Natural killer cell (primary cell): ENCODE measurements at regions not wholly inside any gene's neighbourhood (a gene's known extent, or its start where the extent isn't known, plus 50 kb on each side); places are given as distances from the start of the nearest gene placed in this dataset.

Experiments
- ATAC-seq, 3 donors: fragments of 150-1000 bp in 2 of 3; fragments of 200-7000 bp in 1 of 3; cut with Tn5 transposase; 1 replicate in 1 of 3; 2 replicates in 2 of 3; pipeline ENCODE4 v1.10.0; 2021; ENCODE audit warnings: mild to moderate bottlenecking in 2 of 3, moderate library complexity in 2 of 3
- DNase-seq, 2 donors: peaks; one replicate each; pipeline versions ENCODE4 v3.0.0 to v3.0.0-alpha.2; 2013 to 2021; ENCODE audit warnings: mixed read lengths in 1 of 2
- H3K27ac ChIP-seq: one replicate; pipeline ENCODE4 v1.5.1; 2013; ENCODE audit warnings: mild to moderate bottlenecking, low read length
- H3K27me3 ChIP-seq: one replicate; pipeline ENCODE4 v1.6.1; 2013; ENCODE audit warnings: low read length; ENCODE audit not compliant: control insufficient read depth, insufficient read depth
- H3K36me3 ChIP-seq: one replicate; pipeline ENCODE4 v1.6.1; 2013; ENCODE audit warnings: low read length; ENCODE audit not compliant: control insufficient read depth, insufficient read depth
- H3K4me1 ChIP-seq: one replicate; pipeline ENCODE4 v1.6.1; 2013; ENCODE audit warnings: low read length; ENCODE audit not compliant: control insufficient read depth, insufficient read depth
- H3K4me3 ChIP-seq: one replicate; pipeline ENCODE4 v1.5.1; 2013; ENCODE audit warnings: low read length
- H3K9me3 ChIP-seq: one replicate; pipeline ENCODE4 v1.6.1; 2013; ENCODE audit warnings: low read length; ENCODE audit not compliant: control insufficient read depth, insufficient read depth
- H3K27ac Mint-ChIP-seq, 2 donors: one replicate each; pipeline ENCODE4 v1.8.0; 2022; ENCODE audit warnings: mild to moderate bottlenecking in 2 of 2, mixed read lengths in 2 of 2, moderate library complexity in 1 of 2
- H3K27me3 Mint-ChIP-seq, 2 donors: one replicate each; pipeline ENCODE4 v1.8.0; 2022; ENCODE audit warnings: low read depth in 2 of 2, mixed read lengths in 2 of 2
- H3K36me3 Mint-ChIP-seq: one replicate; pipeline ENCODE4 v1.8.0; 2022; ENCODE audit warnings: mixed read lengths
- H3K4me1 Mint-ChIP-seq, 2 donors: one replicate each; pipeline ENCODE4 v1.8.0; 2022; ENCODE audit warnings: mixed read lengths in 2 of 2
- H3K4me3 Mint-ChIP-seq: one replicate; pipeline ENCODE4 v1.8.0; 2022; ENCODE audit warnings: mild to moderate bottlenecking, moderate library complexity, mixed read lengths
- H3K9me3 Mint-ChIP-seq, 2 donors: one replicate each; pipeline ENCODE4 v1.8.0; 2022; ENCODE audit warnings: mixed read lengths in 2 of 2
- WGBS: methylation state at CpG from one replicate; pipeline ENCODE4 v1.1.7; 2013; ENCODE audit warnings: missing lambda C conversion rate; ENCODE audit not compliant: insufficient coverage; 5-methylcytosine and 5-hydroxymethylcytosine counted together
- intact Hi-C: fragments of 100-400 bp; cut with micrococcal nuclease; formaldehyde crosslinking; loops from one replicate; pipeline ENCODE4 v1.14.2; 2022
- TF ChIP-seq, protein P1 (sequence below): fragments of 200-600 bp; IDR thresholded peaks from one replicate; pipeline ENCODE4 v1.8.0; 2022; ENCODE audit warnings: antibody characterized with exemption

DNA sequence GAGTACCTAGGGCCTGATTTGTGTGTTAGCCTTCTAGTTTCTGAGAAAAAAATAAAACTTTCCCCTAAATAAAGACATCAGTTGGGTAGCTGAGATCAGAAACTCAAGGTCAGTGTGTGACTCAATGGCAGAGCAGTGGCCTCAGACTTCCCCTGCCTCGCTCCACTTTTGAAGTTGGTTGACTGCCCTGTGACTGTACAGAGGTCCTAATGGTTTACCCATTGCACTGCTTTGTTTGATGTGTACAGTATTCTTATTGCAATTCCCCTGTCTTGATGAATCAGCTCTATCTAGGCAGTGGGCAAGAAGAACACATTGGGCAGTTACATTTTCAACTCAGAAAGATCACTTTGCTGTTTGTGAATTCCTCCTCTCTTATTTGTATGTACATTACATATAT lies 315.7 kb downstream of the KCNS3 start:
- DNase-seq, result no peak
- intact Hi-C loops, result no loop called here
- no peaks in the 10 kb centered on the region for H3K27me3 Mint-ChIP-seq
- no peaks in the 10 kb centered on the region for H3K36me3 Mint-ChIP-seq
- H3K27ac ChIP-seq, result no peak overlapping the region
- TF ChIP-seq, protein P1, sequence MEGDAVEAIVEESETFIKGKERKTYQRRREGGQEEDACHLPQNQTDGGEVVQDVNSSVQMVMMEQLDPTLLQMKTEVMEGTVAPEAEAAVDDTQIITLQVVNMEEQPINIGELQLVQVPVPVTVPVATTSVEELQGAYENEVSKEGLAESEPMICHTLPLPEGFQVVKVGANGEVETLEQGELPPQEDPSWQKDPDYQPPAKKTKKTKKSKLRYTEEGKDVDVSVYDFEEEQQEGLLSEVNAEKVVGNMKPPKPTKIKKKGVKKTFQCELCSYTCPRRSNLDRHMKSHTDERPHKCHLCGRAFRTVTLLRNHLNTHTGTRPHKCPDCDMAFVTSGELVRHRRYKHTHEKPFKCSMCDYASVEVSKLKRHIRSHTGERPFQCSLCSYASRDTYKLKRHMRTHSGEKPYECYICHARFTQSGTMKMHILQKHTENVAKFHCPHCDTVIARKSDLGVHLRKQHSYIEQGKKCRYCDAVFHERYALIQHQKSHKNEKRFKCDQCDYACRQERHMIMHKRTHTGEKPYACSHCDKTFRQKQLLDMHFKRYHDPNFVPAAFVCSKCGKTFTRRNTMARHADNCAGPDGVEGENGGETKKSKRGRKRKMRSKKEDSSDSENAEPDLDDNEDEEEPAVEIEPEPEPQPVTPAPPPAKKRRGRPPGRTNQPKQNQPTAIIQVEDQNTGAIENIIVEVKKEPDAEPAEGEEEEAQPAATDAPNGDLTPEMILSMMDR, result no peak
- H3K36me3 ChIP-seq, result no peaks in the 10 kb centered on the region
- no peaks in the 10 kb centered on the region for H3K4me1 Mint-ChIP-seq
- no peaks in the 10 kb centered on the region for H3K9me3 ChIP-seq
- no peaks in the 10 kb centered on the region for H3K4me1 ChIP-seq
- H3K4me3 ChIP-seq, result no peak overlapping the region
- ATAC-seq, result no peak
- H3K9me3 Mint-ChIP-seq, result peaks cover 0 to 1% of the 10 kb centered on the region in 2 donors
- no peak overlapping the region for H3K4me3 Mint-ChIP-seq
- WGBS, result 84% methylated on average over 1 of the region's 1 CpG
- no peaks in the 10 kb centered on the region for H3K27me3 ChIP-seq
- no peak overlapping the region for H3K27ac Mint-ChIP-seq

DNA sequence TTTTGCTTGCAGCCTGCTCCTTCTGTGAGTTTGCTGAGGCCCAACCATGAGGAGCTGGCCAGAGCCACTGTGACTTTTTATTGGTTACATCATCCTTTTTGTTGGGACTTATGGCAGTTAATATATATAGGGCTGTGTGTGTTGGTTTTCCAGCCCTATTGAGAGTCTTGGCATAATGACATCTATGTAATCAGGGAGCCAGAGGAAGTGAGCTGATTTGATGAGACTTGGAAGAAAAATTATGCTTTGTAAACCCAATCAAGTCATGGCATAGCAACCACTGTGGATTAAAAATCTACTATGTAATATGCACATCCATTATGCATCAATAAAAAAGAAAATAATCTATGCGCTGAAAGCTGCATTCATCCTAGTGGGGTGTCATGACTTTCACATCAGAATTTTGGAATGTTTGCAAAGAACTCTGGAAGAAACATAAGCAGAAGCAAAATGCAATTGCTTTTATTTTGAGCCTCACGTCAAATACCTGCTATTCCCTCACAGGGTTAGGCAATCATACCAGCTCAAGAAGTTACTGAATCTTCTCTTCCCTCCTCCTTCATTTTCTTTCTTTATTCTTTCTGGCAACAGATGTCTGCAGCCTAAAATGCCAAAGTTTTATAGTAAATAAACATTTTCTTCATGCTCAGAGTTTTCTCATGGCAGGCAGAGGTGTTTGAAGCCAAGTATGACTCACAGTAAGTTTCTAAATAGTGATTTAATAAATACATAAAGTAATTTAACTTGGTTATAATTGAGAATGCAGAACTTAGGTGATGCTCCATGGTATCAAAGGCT lies 308.5 kb downstream of the KCNS3 start:
- Histone ChIP-seq H3K4me3 (no peak overlapping the region), H3K36me3 (no peaks in the 10 kb centered on the region), H3K27me3 (no peaks in the 10 kb centered on the region), H3K27ac (no peak overlapping the region), H3K4me1 (no peaks in the 10 kb centered on the region), H3K9me3 (no peaks in the 10 kb centered on the region)
- no peak overlapping the region for H3K4me3 Mint-ChIP-seq
- 92% methylated on average over 2 of the region's 2 CpGs for WGBS
- TF ChIP-seq, protein P1, result no peak
- no peaks in the 10 kb centered on the region for H3K36me3 Mint-ChIP-seq
- intact Hi-C loops, result no loop called here
- H3K9me3 Mint-ChIP-seq, result peaks cover 0 to 3% of the 10 kb centered on the region in 2 donors
- DNase-seq (no peak), ATAC-seq (no peak)
- H3K27me3 Mint-ChIP-seq, result no peaks in the 10 kb centered on the region
- H3K4me1 Mint-ChIP-seq, result no peaks in the 10 kb centered on the region
- no peak overlapping the region for H3K27ac Mint-ChIP-seq

DNA sequence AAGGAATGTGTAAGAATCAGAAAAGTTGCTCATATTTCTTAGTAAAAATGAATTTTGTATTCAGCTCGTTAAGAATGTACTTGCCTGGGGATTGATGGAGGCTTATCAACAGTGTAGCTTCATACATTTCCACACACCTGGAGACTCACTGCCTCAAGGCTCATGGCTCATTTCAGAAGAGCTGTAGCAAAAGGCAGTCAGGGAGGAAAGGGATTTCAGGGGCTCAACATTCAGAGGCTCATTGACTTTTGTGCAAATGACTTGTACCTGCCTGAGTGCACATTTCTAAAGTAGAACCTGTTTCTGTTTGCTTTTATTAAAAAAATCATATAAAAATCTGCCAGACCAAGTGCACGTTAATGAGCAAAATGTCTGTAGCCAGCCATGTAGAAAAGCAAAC lies 304.4 kb downstream of the KCNS3 start:
- H3K36me3 Mint-ChIP-seq, result no peaks in the 10 kb centered on the region
- no peak overlapping the region for H3K4me3 Mint-ChIP-seq
- Histone ChIP-seq H3K4me3 (no peak overlapping the region), H3K9me3 (no peaks in the 10 kb centered on the region), H3K4me1 (no peaks in the 10 kb centered on the region), H3K27ac (no peak overlapping the region), H3K36me3 (no peaks in the 10 kb centered on the region), H3K27me3 (no peaks in the 10 kb centered on the region)
- no peak overlapping the region for H3K27ac Mint-ChIP-seq
- TF ChIP-seq, protein P1, result no peak
- intact Hi-C loops, result no loop called here
- H3K9me3 Mint-ChIP-seq, result peaks cover 0 to 3% of the 10 kb centered on the region in 2 donors
- H3K4me1 Mint-ChIP-seq, result no peaks in the 10 kb centered on the region
- no peak for ATAC-seq
- DNase-seq, result no peak
- 75% methylated on average over 1 of the region's 2 CpGs for WGBS
- no peaks in the 10 kb centered on the region for H3K27me3 Mint-ChIP-seq

DNA sequence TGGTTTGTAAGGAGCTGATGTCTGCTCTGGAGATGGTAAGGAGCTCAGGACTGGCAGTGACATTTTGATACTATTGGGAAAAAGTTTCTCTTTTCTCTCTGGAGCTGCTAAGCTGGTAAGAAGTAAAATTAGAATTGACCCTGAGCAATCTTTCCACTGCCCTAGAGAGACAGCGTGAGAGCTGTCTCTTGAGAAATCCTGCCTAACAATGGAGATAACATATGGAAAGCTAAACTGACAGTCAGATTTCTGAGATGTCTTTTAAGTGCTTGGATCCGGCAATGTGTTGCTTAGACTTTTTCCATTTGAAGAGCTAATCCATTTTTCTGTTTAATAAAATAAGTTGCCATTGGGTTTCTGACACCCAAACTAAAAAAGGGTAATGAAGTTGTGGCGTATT lies 302.4 kb downstream of the KCNS3 start:
- ATAC-seq (no peak), DNase-seq (no peak)
- intact Hi-C loops, result no loop called here
- H3K27me3 Mint-ChIP-seq, result no peaks in the 10 kb centered on the region
- H3K27ac Mint-ChIP-seq, result no peak overlapping the region
- H3K36me3 Mint-ChIP-seq, result no peaks in the 10 kb centered on the region
- H3K9me3 Mint-ChIP-seq, result no peaks in the 10 kb centered on the region
- Histone ChIP-seq H3K27ac (no peak overlapping the region), H3K4me3 (no peak overlapping the region), H3K4me1 (no peaks in the 10 kb centered on the region), H3K36me3 (no peaks in the 10 kb centered on the region), H3K27me3 (no peaks in the 10 kb centered on the region), H3K9me3 (no peaks in the 10 kb centered on the region)
- no peaks in the 10 kb centered on the region for H3K4me1 Mint-ChIP-seq
- no peak overlapping the region for H3K4me3 Mint-ChIP-seq
- 93% methylated on average over 3 of the region's 3 CpGs for WGBS
- TF ChIP-seq, protein P1, result no peak
